ENCODE measurements at regions not wholly inside any gene's neighbourhood (a gene's known extent, or its start where the extent isn't known, plus 50 kb on each side); places are given as distances from the start of the nearest gene placed in this dataset.

- peak; percentile 65 for DNase-seq
- no peak overlapping the region for H3K4me3 ChIP-seq
Measured at GRCh38 chr1:220378571-220379302, 106.5 kb upstream of the RAB3GAP2 start.

GRCh38 chr1:220375715-220376114, 103.5 kb upstream of the RAB3GAP2 start:
- no peaks in the 10 kb centered on the region for H3K9me3 ChIP-seq
- no peak overlapping the region for H3K4me3 ChIP-seq
- WGBS, 2 donors (ENCODE audit: low coverage in 1 of 2): 82 to 83% methylated on average over 3 of the region's 3 CpGs
- H3K27ac ChIP-seq: no peak overlapping the region
- H3K36me3 ChIP-seq: no peaks in the 10 kb centered on the region
- H3K27me3 ChIP-seq: no peaks in the 10 kb centered on the region
- intact Hi-C loops (cut with DNase I; ENCODE audit: low total_unique reads) (no loop called here), in situ Hi-C loops (cut with MboI; ENCODE audit: low pct_ligation_motif_present in 1 of 4, low pct_unique_long_range_greater_than_20kb in 1 of 4, low sequenced_read_pairs in 3 of 4) (no loop called here)
- H3K4me1 ChIP-seq: peaks cover 0 to 2% (median 0%) of the 10 kb centered on the region in 4 donors
- TF ChIP-seq POLR2A (IDR thresholded peaks at IDR 0.05): no peak
- TF ChIP-seq POLR2AphosphoS5 (IDR thresholded peaks at IDR 0.05): no peak
- no peak for TF ChIP-seq CTCF (IDR thresholded peaks at IDR 0.05)
- TF ChIP-seq EP300 (IDR thresholded peaks at IDR 0.05; ENCODE audit: low read depth): no peak
- no peak for DNase-seq

More at GRCh38 chr1:220378571-220379302, 106.5 kb upstream of the RAB3GAP2 start:
- H3K4me1 ChIP-seq: peaks cover 0 to 2% (median 0%) of the 10 kb centered on the region in 4 donors
- intact Hi-C loops (cut with DNase I; ENCODE audit: low total_unique reads): no loop called here
- in situ Hi-C loops (cut with MboI; ENCODE audit: low pct_ligation_motif_present in 1 of 4, low pct_unique_long_range_greater_than_20kb in 1 of 4, low sequenced_read_pairs in 3 of 4): no loop called here
- no peaks in the 10 kb centered on the region for H3K27me3 ChIP-seq
- H3K9me3 ChIP-seq: no peaks in the 10 kb centered on the region
- peak overlapping the region; percentile 17 to 58 (median 46) for H3K27ac ChIP-seq
- H3K36me3 ChIP-seq: no peaks in the 10 kb centered on the region
- WGBS, 2 donors (ENCODE audit: low coverage in 1 of 2): 37 to 52% methylated on average over 2 to 11 of the region's 11 CpGs
- TF ChIP-seq POLR2A (IDR thresholded peaks at IDR 0.05): no peak
- TF ChIP-seq EP300 (IDR thresholded peaks at IDR 0.05; ENCODE audit: low read depth): no peak
- TF ChIP-seq CTCF (IDR thresholded peaks at IDR 0.05): peak in 1 of 5 experiments; percentile 40

- no peaks in the 10 kb centered on the region for H3K27me3 ChIP-seq
- H3K9me3 ChIP-seq: no peaks in the 10 kb centered on the region
- in situ Hi-C loops (cut with MboI; ENCODE audit: low pct_ligation_motif_present in 1 of 4, low pct_unique_long_range_greater_than_20kb in 1 of 4, low sequenced_read_pairs in 3 of 4): no loop called here
- H3K36me3 ChIP-seq: no peaks in the 10 kb centered on the region
- intact Hi-C loops (cut with DNase I; ENCODE audit: low total_unique reads): no loop called here
- WGBS, 2 donors (ENCODE audit: low coverage in 1 of 2): 91 to 93% methylated on average over 2 of the region's 2 CpGs
- no peak overlapping the region for H3K27ac ChIP-seq
- DNase-seq: no peak
- TF ChIP-seq POLR2A (IDR thresholded peaks at IDR 0.05) (no peak), EP300 (IDR thresholded peaks at IDR 0.05; ENCODE audit: low read depth) (no peak), CTCF (IDR thresholded peaks at IDR 0.05) (no peak), POLR2AphosphoS5 (IDR thresholded peaks at IDR 0.05) (no peak)
- peaks cover 0 to 2% (median 0%) of the 10 kb centered on the region in 4 donors for H3K4me1 ChIP-seq
- no peak overlapping the region for H3K4me3 ChIP-seq
Measured at GRCh38 chr1:220374449-220374848, 102.2 kb upstream of the RAB3GAP2 start.

- H3K4me3 ChIP-seq: no peak overlapping the region
- H3K9me3 ChIP-seq: no peaks in the 10 kb centered on the region
- H3K36me3 ChIP-seq: no peaks in the 10 kb centered on the region
- no peak for DNase-seq
- TF ChIP-seq POLR2AphosphoS5 (IDR thresholded peaks at IDR 0.05) (no peak), POLR2A (IDR thresholded peaks at IDR 0.05) (no peak), CTCF (IDR thresholded peaks at IDR 0.05) (no peak), EP300 (IDR thresholded peaks at IDR 0.05; ENCODE audit: low read depth) (no peak)
- H3K27me3 ChIP-seq: no peaks in the 10 kb centered on the region
- intact Hi-C loops (cut with DNase I; ENCODE audit: low total_unique reads) (no loop called here), in situ Hi-C loops (cut with MboI; ENCODE audit: low pct_ligation_motif_present in 1 of 4, low pct_unique_long_range_greater_than_20kb in 1 of 4, low sequenced_read_pairs in 3 of 4) (no loop called here)
- no peak overlapping the region for H3K27ac ChIP-seq
- H3K4me1 ChIP-seq: no peaks in the 10 kb centered on the region
- 67 to 83% methylated on average over 1 to 7 of the region's 7 CpGs for WGBS, 2 donors (ENCODE audit: low coverage in 1 of 2)
Measured at GRCh38 chr1:220372451-220372850, 100.2 kb upstream of the RAB3GAP2 start.
